Mammary epithelial cell (primary cell): ENCODE measurements at regions not wholly inside any gene's neighbourhood (a gene's known extent, or its start where the extent isn't known, plus 50 kb on each side); places are given as distances from the start of the nearest gene placed in this dataset.

Source experiments
- EZH2 ChIP-seq: IDR thresholded peaks from 2 replicates; pipeline ENCODE4 v1.6.1; 2012; ENCODE audit warnings: low read length, inconsistent platforms, borderline replicate concordance
- TF ChIP-seq, protein P1 (sequence below), 2 donors: IDR thresholded peaks in 1 of 2; conservative IDR thresholded peaks in 1 of 2; 2 replicates each; pipeline ENCODE4 v1.5.1; 2011 to 2012; ENCODE audit warnings: inconsistent platforms in 2 of 2, low read length in 2 of 2, mild to moderate bottlenecking in 2 of 2, control low read depth in 1 of 2, low read depth in 1 of 2; ENCODE audit not compliant: insufficient read depth in 1 of 2; ENCODE audit errors: extremely low read depth in 1 of 2

- TF ChIP-seq, protein P1, sequence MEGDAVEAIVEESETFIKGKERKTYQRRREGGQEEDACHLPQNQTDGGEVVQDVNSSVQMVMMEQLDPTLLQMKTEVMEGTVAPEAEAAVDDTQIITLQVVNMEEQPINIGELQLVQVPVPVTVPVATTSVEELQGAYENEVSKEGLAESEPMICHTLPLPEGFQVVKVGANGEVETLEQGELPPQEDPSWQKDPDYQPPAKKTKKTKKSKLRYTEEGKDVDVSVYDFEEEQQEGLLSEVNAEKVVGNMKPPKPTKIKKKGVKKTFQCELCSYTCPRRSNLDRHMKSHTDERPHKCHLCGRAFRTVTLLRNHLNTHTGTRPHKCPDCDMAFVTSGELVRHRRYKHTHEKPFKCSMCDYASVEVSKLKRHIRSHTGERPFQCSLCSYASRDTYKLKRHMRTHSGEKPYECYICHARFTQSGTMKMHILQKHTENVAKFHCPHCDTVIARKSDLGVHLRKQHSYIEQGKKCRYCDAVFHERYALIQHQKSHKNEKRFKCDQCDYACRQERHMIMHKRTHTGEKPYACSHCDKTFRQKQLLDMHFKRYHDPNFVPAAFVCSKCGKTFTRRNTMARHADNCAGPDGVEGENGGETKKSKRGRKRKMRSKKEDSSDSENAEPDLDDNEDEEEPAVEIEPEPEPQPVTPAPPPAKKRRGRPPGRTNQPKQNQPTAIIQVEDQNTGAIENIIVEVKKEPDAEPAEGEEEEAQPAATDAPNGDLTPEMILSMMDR (conservative IDR thresholded peaks at IDR 0.05 in 1 of 2, IDR thresholded peaks at IDR 0.05 in 1 of 2; ENCODE audit: extremely low read depth in 1 of 2, insufficient read depth in 1 of 2, low read depth in 1 of 2, low read length in 2 of 2): peak in 1 of 2 donors; percentile 53
- TF ChIP-seq EZH2: no peak
Observed at GRCh38 chr2:67234440-67234839, 162.7 kb upstream of the ETAA1 start.
